GM19351 (cell line): ENCODE measurements at regions not wholly inside any gene's neighbourhood (a gene's known extent, or its start where the extent isn't known, plus 50 kb on each side); places are given as distances from the start of the nearest gene placed in this dataset.

Experiments used
- ATAC-seq: cut with Tn5 transposase; IDR thresholded peaks from one replicate; pipeline ENCODE4 v1.9.1; 2021; ENCODE audit warnings: mild to moderate bottlenecking, moderate library complexity; ENCODE audit not compliant: unreplicated experiment

DNA sequence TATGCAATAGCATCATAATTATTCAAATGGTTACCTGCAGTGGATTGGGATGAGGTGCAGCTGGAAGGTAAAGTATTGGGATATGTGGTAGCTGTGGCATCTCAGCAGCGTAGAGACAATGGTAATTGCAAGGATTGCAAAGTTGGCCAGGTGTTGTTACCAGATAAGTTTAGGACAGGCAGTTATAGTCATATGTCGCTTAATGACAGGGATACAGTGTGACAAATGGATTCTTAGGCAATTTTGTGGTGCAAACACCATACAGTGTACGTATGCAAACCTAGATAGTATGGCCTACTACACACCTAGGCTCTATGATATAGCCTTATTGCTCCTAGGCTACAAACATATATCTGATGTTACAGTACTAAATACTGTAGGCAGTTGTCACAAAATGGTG, 163.5 kb upstream of the LYZL2 start:
- no peak for ATAC-seq

- ATAC-seq: no peak
Observed at GRCh38 chr10:30792025-30792424, 162.5 kb upstream of the LYZL2 start.

DNA sequence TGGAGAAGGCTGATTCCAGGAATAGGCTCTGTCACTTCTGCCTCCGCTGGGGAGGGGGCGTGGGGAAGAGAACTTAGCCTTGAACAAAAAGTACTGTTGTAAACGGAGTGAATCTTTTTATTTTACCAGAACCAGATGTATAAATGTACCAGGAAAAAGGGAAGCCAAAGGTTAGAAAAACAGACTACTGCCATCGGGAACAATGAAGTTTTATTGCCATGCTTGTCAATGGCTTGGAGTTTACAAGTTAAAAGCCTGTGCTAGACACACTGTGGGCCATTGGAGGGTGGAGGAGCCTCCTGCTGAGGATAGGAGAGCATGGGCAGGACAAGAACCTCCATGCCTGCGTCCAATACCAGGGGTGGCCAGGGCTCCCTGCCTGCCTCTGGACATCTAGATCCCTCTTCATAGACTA, 161.7 kb upstream of the LYZL2 start:
- ATAC-seq: no peak

- ATAC-seq: no peak
Observed at GRCh38 chr10:30789806-30790205, 160.3 kb upstream of the LYZL2 start.

DNA sequence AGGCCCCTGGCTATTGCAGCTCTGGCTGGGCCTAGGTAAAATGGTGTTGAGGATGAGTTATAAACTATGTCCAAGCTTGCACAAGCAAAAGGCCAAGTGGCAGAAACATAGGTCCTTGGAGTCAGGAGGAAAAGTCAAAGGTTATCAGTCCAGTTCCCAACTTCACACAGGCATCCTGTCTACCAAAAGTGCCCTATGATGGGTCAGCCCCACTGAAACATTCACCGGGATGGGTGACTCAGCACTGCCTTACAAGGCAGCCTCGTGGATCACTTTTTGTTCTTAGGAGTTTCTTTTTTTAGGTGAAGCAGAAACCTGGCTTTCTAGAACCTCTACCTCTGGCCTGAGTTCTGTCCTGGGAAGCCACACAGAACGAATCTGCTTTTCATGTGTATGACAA, 158.8 kb upstream of the LYZL2 start:
- ATAC-seq: no peak

GRCh38 chr10:30786906-30787305, 157.4 kb upstream of the LYZL2 start:
- ATAC-seq: no peak

- ATAC-seq: no peak
Observed at GRCh38 chr10:30786131-30786530, 156.6 kb upstream of the LYZL2 start.

- peak; percentile 63 for ATAC-seq
Observed at GRCh38 chr10:30784897-30785605, 155.5 kb upstream of the LYZL2 start.

- no peak for ATAC-seq
Observed at GRCh38 chr10:30784524-30784896, 155.0 kb upstream of the LYZL2 start.

DNA sequence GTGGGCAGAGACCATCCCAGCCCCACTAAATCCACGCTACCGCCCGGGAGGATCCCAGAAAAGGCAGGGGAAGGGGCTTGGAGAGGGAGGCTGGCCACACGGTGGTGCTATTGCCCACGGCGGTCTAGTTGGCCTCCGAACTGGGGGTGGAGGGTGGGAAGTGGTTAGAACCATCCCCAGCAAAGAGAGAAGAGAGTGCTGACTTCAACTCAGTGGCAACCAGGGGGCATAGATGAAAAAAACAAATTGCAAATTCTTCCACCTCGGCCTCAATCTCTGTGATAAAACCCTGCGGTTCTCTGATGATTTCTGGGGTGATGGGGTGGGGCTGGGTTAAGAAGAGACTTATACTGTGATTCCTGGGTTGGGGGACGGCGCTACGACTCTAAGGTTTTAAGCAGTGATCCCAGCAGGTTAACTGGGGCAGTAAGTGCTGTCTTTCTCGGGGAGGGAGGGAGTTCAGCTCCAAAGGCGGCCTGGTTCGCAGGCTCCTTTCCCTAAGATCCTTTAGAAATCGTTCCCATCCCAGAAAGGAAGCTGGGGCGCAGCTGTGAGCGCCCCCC, 154.5 kb upstream of the LYZL2 start:
- ATAC-seq: peak; percentile 44

- ATAC-seq: no peak
Observed at GRCh38 chr10:30782537-30783461, 153.2 kb upstream of the LYZL2 start.

GRCh38 chr10:30782157-30782536, 152.6 kb upstream of the LYZL2 start:
- ATAC-seq: no peak

DNA sequence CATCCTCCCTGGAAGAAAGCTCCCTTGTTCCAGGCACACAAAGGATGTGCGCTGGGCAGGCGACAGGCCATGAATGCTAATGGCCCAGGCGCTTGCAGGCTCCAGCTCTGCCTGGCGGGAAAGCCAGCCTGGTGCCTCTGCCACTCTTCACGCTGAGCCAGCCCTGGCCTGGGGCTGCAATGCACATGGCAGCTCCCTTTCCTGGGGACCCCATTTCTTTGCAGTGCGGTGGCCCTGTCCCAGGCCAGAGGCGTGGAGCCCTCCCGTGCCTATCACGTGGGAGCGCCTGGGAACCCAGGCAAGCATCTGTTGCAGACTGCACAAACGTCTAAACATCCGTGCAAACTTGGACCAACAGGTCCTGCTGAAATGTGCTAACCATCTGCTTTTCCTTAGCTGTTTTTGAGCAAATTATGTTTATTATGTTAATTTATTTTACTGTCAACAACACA, 152.1 kb upstream of the LYZL2 start:
- no peak for ATAC-seq

- no peak for ATAC-seq
Observed at GRCh38 chr10:30778769-30779168, 149.2 kb upstream of the LYZL2 start.

GRCh38 chr10:30775779-30776591, 146.4 kb upstream of the LYZL2 start:
- ATAC-seq: no peak

- no peak for ATAC-seq
Observed at GRCh38 chr10:30774261-30774660, 144.7 kb upstream of the LYZL2 start.

DNA sequence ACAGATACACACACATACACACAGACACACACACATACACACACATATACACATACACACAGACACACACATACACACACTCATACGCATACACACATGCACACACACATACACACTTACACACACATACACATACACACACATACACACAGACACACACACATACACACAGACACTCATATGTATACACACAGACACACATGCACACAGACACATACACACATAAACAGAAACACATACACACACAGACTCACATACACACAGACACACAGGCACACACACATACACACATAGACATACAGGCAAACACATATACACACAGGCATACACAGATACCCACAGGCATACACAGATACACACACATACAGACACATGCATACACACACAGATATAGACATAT, 143.9 kb upstream of the LYZL2 start:
- ATAC-seq: no peak

DNA sequence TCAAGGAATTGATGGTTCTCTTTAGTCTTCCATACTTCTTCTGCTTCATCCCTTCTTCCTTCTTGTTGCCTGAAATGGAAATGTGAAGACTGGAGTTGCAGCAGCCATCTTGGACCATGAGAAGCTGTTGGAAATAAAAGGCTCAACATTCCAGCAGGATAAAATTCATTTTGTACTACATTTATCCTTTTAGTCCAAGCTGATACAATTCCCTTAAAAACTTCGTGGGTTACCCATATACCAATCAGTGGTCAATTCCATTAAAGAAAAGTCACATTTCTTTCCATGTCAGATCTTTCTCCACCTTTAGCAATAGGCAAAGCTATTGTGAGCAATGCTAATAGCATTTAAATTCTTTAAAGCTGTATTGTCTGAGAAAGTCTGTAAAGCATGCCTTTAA, 141.3 kb upstream of the LYZL2 start:
- no peak for ATAC-seq

DNA sequence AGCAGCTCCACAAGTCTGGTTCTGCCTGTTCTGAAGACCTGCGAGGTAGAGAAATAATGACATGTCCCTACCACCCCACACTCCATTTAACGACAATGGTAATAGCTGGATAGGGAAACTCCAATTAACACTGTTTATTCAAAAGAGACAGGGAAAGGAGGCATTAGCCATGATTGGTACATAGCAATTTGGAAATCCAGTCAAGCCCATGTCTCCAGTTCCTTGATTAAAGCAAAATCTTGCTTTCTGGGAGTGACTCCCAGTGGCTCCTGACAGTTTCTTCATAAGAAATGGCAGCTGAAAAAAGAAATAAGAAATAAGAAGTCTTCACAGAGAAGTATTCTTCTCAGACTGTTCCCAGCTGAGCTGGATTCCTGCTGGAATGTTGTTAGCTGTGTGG, 140.7 kb upstream of the LYZL2 start:
- ATAC-seq: no peak

DNA sequence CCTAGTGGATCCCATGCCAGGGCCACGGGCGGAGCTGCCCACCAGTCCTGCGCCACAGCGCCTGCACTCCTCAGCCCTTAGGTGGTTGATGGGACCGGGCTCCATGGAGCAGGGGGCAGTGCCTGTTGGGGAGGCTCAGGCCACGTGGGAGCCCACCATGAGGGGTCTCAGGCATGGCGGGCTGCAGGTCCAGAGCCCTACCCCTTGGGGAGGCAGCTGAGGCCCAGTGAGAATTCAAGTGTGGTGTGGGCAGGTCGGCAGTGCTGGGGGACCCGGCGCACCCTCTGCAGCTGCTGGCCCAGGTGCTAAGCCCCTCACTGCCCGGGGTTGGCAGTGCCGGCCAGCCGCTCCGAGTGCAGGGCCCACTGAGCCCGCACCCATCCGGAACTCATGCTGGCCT, 139.8 kb upstream of the LYZL2 start:
- no peak for ATAC-seq

DNA sequence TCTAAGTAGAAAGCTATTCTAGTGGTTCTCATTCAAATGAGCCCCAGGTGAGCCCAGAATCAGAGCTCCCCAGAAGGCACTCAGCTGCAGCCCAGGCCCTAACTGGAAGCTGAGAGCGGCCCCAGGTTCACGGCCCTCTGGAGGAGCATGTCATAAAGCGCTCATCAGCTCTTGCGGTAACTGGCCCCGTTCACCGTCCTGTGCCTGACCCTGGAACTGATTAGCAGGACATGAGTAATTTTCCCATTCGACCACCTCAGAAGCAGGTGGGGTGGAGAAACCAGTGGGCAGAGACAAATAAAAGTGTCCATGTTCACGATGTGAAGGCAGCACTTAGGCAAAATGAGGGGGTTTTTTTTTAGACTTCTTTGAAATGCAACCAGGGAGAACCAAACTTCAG, 136.1 kb upstream of the LYZL2 start:
- ATAC-seq: no peak
